Tibial nerve (tissue), 3 donors: ENCODE measurements at regions not wholly inside any gene's neighbourhood (a gene's known extent, or its start where the extent isn't known, plus 50 kb on each side); places are given as distances from the start of the nearest gene placed in this dataset.

Experiments
- CTCF ChIP-seq, 5 experiments: fragments of 200-600 bp in 3 of 5; fragments of 450-650 bp in 2 of 5; sonication (generic) in 3 of 5; IDR thresholded peaks; one replicate each; pipeline ENCODE4 v1.5.1; 2016 to 2019; ENCODE audit warnings: antibody characterized with exemption in 5 of 5, mild to moderate bottlenecking in 3 of 5, moderate library complexity in 2 of 5
- POLR2A ChIP-seq, 2 donors: fragments of 450-650 bp; IDR thresholded peaks; one replicate each; pipeline ENCODE4 v1.6.1; 2017; ENCODE audit warnings: antibody characterized with exemption in 2 of 2, mild to moderate bottlenecking in 2 of 2, moderate library complexity in 2 of 2

DNA sequence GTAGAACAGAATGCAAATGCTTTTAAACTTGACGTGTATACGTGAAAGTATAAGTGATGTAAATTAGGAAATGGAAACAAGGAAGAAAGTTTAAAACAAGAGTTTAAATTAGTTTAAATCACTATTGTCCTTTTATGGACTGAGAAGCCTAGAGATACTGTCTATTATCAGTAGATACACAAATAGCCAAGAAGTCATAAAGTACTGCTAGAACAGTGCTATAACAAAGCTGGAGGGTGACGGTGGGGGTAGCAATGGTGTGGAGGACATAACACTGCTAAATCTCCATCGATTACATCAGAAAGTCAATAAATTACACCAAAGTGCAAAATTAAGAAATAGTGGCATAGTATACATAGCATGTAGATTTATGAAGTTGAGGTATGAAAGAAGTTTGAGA, 50.1 kb upstream of the CAV2 start:
- TF ChIP-seq CTCF (IDR thresholded peaks at IDR 0.05), result no peak
- TF ChIP-seq POLR2A (IDR thresholded peaks at IDR 0.05), result no peak
